Lower leg skin (tissue), 3 donors: ENCODE measurements at regions not wholly inside any gene's neighbourhood (a gene's known extent, or its start where the extent isn't known, plus 50 kb on each side); places are given as distances from the start of the nearest gene placed in this dataset.
"Not testable (repeated sequence)": the region's sequence is repeated elsewhere in the genome, so short reads cannot be mapped to it uniquely, and the experiment has no call there.

Experiments
- CTCF ChIP-seq, 3 donors: fragments of 450-650 bp; IDR thresholded peaks; one replicate each; pipeline ENCODE4 v1.5.1; 2016; ENCODE audit warnings: antibody characterized with exemption in 3 of 3, mild to moderate bottlenecking in 3 of 3, moderate library complexity in 2 of 3
- POLR2A ChIP-seq, 2 donors: fragments of 450-650 bp; IDR thresholded peaks; one replicate each; pipeline ENCODE4 v1.6.1; 2016 to 2017; ENCODE audit warnings: antibody characterized with exemption in 2 of 2, mild to moderate bottlenecking in 1 of 2, moderate library complexity in 1 of 2

GRCh38 chr13:109311431-109311976, 474.9 kb downstream of the IRS2 start:
- not testable (repeated sequence) for TF ChIP-seq CTCF, POLR2A (IDR thresholded peaks at IDR 0.05)
